NCI-H2196 treated with DMSO at 0.1 percent for 48 hours (cell line): ENCODE measurements at regions not wholly inside any gene's neighbourhood (a gene's known extent, or its start where the extent isn't known, plus 50 kb on each side); places are given as distances from the start of the nearest gene placed in this dataset.

Experiments
- DNase-seq: peaks from one replicate; lab custom pipeline; 2025; ENCODE audit not compliant: unreplicated experiment; lab: John Stamatoyannopoulos, UW

DNA sequence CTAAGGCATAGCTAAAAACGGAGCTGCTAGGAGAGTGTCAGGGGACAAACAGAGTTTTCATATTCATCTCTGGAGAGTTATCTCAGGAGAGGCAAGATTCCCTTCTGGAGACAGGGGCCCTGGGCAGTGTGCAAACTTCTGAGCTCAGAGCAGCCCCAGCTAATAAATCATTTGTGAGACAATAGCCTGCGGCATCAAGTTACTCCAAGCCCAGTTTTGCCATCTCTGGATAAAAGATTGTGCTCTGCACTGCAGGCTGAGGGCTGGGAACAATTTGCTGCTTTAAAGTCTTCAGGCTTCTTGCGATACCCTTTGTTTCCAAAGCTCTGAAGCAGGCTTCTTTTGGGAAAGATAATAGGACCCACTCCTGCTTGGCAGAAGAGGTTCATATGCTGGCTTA lies 164.3 kb upstream of the BRINP1 start:
- no peak for DNase-seq

DNA sequence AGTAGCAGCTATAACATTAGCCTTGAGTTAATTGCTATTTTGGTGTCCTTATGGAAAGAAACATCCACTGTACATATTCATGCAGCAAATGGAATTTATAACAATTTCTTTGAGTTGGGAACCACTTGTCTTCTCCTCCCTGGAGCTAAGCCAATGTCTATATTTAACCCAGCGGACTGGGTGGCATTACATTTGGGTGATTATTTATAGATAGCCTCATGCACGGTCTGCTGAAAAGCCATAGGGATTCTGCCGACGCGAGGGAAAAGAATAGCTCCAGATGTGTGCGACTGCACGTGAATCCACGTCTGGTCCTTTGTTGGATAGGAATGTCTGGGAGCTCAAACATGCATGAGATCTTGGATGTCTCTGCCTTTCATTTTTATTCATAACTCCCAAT lies 157.5 kb upstream of the BRINP1 start:
- DNase-seq = no peak

DNA sequence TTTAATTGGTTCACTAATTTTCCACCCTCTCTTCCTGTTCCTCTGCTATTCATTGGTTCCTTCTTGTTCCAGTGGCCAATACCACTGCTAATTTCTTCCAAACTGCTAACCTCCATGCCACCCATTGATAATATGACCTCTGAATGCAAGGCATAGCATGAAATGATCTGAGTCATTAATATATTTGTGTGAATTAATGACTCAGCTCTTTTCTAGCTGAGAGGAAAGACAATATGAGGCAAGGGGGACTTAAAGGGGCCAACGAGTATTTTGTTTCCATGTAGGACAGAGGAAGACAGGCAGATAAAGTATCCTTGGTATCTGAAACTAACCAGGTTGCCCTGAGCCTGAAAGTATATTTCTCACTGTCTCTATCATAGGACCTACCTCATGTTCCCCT lies 154.3 kb upstream of the BRINP1 start:
- DNase-seq = no peak

DNA sequence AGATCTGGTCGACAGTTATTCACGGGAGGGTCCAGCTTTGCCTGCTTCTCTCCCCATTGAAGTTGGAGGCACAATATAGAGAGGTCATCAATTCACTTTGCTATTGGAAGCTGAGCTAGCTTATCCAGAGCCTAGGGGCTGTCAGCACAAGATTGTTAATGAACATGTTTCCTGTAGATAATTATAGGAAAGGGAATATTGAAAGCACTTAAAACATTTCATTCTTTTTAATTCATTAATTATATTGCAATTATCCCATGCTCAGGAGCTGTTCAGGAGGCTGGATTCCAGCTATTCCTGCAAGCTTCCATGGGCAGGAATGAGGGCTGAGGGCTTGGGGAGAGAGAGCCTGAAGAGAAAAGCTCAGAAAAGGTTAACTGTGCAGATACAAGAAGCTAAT lies 153.1 kb upstream of the BRINP1 start:
- DNase-seq = no peak

DNA sequence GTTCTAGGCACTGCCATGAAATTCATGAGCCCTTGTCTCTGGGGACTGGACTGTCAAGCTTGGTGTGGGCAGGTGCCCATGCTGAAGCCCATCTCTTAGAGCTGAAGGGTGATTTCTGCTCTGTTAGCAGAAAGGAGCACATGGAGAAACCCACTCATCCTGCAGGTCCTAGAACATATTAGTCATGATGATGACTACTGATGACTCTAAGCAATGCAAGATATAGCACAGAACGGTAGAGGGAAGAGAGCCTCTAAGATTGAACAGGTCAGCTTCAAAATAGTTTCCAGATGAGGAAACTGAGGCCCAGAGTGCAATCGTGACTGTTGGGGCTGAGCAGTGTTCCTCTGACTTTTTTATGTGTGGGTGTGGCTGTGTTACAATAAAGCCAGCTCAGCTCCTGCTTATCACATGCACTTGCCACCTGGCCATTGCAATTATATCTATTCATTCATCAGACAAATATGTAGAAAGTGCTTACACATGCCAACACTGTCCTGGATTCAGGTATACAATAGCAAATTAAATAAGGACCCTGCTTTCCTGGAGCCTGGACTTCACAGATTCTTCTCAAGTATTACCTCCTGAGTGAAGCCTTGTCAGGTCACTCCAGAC lies 140.2 kb upstream of the BRINP1 start:
- no peak for DNase-seq

DNA sequence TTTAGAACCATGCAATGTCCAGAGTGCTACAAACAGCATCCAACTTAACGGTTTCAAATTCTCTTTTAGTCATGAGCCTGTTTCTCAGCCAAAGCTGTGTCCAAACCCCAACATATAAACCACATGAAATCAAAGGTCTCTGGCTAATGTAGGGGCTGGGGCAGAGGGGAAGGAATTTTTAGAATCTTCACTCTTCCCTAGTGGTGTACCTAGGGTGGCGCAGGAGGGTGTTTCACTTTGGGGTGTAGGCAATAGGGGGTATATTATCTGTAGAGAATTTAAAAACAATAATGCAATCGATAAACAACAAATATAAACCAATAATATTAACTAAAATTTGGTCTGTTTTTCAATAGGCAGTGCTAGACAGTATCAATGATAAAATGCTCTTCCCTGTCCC lies 132.1 kb upstream of the BRINP1 start:
- no peak for DNase-seq

DNA sequence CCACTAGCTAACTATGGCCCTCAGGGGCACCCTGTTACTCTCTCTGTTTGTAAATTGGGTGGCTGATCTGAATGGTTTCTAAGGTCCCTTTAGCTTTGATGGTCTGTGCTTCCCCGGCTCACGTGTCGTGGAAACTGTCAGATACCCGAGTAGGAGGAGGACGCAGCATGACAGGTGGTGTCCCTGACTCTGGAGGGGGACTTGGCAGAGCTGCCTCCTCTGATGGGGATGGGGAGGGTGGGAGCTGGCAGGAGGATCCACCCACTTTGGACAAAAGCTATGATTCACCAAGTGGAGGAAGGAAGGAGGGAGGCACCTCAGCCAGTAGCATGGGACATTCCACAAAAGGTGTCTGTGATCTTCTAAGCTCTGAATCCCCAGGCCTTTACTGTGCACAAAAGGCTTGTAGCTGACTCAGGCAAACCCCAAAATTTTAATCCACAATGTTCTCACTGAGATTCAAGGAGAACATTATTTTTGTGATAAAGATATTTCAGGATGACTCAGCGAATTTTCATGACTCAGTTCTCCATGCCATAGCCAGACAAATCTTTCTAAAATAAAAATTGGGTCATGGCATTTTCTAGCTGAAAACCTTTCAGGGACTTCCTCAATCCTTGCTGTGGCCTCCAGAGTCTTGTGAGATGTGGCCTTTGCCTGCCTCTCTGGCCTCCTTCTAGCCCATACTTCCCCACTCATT lies 131.0 kb upstream of the BRINP1 start:
- no peak for DNase-seq

DNA sequence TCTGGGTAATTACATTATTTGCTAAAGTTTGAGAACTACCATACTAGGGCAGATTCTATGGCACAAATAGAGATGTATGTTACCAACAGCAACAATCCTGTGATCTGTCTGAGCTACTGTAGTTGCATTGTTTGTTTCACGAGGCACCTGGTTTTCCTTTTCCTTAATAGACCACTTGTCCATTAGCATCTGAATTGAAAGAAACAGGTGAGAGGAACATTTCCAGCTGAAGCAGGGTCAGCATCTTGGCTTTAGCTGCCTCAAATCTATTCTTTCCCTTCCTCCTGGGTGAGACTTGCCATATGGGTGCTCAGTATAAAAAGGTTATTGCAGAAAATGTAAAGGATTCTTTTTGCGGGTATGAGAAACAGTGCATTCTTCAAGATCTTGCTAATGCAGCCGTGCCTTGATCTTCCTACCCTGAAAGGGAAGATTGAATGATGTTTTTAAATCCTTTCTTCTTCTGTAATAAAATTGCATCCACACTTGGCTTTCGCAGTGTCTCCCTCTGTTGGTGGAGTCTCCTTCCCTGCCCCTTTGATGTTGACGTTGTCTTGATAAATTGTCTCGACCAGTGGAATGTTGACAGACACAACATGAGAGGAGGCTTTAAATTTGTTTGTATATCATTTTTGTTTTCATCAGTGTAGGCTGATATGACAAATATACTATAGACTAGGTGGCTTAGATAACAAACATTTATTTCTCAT lies 118.0 kb upstream of the BRINP1 start:
- no peak for DNase-seq

DNA sequence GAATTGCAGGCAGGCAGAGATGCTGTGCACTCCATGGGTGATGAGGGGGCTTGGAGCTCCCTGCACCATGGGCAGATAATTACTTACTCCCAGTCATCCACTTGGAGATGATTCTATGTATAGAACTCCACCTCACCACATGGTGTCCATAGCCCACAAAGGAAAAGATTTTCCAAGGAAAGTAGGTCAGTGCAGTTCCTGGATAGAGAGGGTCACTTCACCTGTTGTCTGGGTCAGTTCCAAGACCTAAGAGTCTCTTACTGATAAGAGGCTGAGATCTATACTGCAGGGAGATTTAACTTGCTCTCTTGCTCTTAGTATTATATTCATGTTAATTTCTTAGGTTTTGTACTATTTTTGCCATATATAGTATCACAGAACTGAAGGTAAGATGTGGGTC lies 113.9 kb upstream of the BRINP1 start:
- no peak for DNase-seq

DNA sequence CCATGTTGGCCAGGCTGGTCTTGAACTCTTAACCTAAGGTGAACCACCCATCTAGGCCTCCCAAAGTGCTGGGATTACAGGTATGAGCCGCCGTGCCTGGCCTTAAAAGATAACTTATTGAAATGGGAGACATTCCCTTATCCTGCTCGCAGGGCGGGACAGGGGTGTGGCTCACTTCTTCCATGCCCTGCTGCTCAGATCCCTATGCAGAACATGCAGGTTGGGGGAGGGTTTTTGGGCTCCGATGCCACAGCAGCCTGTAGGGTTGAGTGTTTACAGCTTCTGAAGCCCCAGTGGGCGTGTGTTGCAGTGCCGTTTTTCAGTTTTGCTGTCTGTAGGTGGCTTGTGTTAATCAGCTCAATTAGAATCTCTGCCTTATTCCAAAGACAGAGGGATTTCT lies 108.0 kb upstream of the BRINP1 start:
- DNase-seq = no peak

DNA sequence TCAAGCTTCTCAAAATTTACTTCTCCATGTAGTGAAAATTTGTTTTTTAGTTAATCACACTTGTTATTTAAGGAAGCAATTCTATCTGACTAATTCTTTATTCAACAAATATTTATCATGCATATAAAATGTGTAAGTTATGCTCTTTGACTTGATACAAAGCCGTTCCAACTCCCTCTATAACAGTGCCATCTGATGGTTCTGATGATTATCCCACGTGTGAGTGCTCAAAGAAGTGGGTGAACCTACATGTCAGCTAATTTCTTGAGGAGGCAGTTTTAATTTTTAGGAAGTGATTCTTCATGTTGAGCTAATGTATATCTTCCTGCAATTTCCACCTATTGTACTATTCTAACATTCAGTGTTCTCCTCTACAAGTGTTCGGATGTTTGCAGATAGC lies 88.8 kb upstream of the BRINP1 start:
- no peak for DNase-seq

DNA sequence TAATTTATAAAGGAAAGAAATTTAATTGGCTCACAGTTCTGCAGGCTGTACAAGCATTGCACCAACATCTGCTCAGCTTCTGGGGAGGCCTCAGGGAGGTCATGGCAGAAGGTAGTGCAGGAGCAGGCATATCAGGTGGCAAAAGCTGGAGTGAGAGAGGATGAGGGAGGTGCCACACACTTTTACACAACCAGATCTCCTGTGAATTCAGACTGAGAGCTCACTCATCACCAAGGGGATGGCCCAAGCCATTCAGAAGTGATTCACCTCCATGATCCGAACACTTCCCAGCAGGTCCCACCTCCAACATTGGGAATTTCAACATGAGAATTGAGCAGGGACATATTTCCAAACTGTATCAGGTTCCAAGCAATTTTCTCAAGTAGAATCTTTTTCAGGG lies 84.7 kb upstream of the BRINP1 start:
- no peak for DNase-seq

DNA sequence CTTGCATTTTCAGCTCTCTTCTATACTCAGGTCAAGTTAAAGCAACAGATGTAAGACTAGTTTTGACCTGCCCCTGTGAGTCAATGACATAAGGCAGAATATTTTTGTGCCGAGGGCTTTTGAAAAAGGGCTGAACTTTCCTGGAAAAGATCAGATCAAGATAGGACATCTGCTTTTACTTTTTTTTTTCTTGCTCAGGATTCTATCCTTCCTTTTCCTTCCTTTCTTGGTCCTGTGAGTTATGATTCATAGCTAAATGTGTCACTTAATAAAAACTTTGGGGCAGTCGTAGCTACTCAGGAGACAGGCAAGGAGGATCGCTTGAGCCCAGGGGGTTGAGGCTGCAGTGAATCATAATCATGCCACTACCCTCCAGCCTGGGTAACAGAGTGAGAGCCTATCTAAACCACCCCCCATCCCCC lies 84.3 kb upstream of the BRINP1 start:
- DNase-seq = no peak

DNA sequence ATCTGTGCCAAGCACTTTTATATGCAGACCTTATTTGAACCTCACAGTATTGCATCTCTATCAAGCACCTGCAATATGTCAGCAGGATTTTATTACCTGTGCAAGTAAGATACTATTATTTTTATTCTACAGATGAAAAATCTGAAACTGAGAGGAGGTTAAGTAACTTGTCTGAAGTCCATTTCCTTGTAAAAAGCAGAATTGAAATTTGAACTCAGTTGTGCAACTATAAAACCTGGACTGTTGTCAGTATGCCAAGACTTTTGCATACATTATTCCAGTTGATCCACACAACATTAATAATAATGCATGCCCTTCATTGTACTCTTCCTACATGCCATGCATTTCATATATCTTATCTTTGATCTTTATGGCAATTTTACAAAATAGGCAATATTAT lies 82.2 kb upstream of the BRINP1 start:
- DNase-seq = no peak

DNA sequence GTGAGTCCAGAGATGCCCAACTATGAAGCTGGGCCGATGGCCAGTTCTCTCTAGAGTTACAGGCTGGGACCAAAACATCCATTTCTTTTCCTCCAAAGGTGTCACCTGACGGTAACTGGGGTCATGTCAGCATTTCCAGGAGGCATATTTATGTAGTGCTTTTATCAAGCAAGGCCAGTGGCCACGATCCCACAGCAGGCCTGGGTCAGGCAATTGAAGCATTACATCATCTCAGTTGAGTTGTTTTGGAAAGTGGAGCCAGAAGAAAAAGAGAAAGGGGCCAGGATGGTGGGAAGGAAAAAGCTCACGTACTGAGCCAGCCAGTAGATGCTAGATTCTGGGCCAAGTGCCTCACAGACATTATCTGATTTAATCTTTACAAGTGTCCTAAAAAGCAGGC lies 73.9 kb upstream of the BRINP1 start:
- no peak for DNase-seq

DNA sequence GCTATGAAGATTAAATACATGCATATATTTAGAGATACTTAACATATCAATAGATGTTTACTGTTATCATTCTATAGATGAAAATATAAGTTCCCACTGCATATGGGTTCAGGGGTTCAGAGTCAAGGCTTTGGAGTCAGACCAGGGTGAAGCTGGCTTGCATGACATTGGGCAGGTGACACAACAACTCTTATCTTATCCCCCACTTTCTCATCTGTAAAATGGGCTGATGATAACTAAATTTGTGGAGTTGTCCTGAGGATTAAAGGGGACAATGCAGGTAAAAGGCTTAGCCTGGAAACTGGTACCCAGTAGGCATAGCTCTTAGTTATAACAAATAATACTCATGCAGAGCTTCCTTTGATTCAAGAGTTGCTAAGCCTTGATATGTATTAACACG lies 72.6 kb upstream of the BRINP1 start:
- DNase-seq = no peak

DNA sequence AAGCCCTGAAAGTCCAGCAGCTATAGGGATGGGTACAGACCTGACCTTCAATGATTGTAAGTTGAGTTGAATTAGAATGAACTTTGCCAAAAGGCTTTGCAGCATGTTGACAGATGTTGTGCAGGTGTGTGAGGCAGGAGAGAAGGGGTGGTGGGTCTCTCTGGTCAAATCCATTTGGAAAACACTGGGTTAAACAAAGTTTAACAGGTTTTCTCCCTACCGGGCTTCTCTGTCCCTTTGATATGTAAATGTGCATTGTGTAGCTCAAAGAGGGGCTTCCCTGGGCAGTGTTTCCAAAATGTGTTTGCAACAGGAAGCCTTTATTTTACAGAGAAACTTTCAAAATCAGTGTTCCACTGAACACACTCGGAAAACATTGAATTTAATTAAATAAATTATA lies 72.1 kb upstream of the BRINP1 start:
- no peak for DNase-seq

DNA sequence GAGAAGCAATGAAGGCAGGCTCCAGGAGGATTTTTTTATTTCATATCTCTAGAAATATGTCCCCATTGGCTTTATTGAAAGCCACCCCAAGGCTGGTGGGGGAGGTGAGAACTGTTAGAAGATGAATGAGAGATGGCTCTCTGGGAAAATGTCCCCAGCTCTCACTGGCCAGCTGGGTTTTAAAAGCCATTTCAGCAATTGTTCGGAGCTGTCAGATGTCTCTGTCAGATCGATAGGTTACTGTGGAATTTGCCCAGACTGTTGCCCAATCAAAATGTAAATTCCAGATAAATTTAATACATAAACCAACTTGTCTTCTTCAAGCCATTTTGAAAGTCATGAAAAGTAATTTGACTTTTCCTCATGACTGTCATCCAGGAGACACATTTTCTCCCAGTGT lies 67.0 kb upstream of the BRINP1 start:
- DNase-seq = no peak

DNA sequence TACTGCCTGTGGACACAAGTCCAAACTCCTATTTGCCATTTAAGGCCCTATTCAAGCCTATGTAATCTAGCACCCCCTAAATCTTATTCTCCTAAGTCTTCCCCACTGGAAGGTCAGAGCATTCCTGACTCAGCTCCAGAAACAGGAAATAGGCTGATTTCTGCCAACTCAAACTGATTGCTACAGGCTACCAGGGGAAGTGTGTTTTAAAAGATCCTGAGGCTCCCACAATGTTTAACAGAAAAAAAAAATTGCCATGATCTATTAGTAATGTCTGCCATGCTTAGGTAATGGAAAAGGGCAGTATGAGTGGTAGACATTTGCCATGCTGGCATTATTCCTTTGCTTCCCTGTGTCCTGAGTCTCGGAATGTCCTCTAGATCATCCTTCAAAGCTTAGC lies 65.8 kb upstream of the BRINP1 start:
- no peak for DNase-seq

DNA sequence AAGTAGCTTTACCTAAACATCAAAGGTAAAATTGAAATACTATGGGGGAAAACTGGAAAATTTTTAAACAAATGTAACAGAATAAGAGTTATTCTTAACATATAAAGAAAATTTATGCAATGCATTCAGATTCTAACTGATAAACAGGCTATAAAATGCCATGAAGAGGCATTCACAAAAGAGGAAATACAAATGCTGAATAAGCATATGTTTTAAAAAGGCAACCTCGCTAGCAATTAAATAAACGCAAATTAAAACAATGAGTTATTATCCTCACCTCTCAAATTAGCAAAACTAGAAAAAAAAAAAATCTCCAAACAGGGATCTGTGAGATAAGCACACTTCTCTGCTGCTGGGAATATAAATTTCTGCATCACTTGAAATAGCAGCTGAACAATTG lies 63.2 kb upstream of the BRINP1 start:
- no peak for DNase-seq

DNA sequence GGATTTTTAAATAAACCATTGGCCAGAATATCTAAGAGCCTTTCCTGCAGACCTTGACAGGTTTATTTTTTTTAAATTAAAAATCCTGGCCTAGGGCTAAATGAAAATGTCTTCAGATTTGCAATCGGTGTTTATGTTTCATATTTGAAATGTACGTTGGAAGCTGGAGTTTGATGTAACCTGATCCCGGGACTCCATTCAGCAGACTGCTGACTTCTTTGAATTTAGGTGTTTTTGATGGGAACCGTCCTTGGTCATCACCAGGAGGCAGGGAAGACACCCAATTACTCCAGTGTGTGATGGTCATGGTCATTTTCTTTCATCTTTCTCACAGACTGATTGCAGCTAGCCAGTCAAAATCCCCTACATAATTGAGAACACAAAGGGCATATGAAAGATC lies 60.1 kb upstream of the BRINP1 start:
- DNase-seq = no peak

DNA sequence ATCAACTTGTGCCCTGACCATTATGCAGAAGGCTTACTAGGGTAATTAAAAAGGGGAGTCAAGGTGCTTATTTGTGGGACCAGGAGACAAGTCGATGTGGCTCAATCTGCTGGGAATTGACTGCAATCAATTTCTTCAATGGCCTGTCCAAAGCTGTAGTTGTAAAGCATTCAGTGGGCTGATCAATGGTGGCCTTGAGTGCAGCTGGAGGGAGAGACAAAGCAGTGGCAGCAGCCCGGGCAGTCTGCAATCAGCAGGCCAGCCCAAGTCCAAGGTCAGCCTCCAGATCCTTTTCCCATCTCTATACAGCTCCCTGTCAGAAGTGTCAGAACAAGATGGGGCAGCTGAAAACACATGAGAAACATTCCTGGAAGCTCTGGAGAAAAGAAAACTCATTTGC lies 51.0 kb upstream of the BRINP1 start:
- DNase-seq = no peak
